ENCODE measurements at regions not wholly inside any gene's neighbourhood (a gene's known extent, or its start where the extent isn't known, plus 50 kb on each side); places are given as distances from the start of the nearest gene placed in this dataset.

DNA sequence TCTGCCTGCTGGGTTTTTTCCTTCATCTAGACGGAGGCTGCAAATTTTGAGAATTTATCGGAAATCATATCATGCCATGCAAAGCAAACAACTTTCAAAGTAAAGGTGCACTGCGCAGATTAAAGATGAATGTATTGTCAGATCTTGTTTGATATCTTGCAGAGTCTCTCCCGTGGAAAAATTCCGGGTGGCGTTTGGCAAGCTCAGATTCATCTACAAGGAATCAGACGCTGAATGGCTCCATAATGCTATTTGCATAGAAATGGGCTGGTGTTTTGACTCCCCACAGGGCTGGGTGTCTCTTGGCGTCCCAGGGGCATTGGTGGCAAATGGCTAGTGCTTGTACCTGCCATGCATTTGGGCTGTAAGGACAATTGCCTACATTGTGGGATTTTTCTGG is 274.0 kb downstream of the VRK1 start:
- TF ChIP-seq CTCF (IDR thresholded peaks at IDR 0.05), result no peak
- no peak for TF ChIP-seq EP300 (IDR thresholded peaks at IDR 0.05)

Measured in suprapubic skin (tissue), 3 donors.